A549 (cell line): ENCODE measurements at regions not wholly inside any gene's neighbourhood (a gene's known extent, or its start where the extent isn't known, plus 50 kb on each side); places are given as distances from the start of the nearest gene placed in this dataset.

Experiments
- ATAC-seq, 2 experiments: fragments of 200-7000 bp in 1 of 2; fragments of >200 bp in 1 of 2; cut with Nextera tagmentation in 1 of 2; cut with Tn5 transposase in 1 of 2; 3 replicates each; pipeline versions ENCODE4 v1.8.0 to v1.9.1; 2018 to 2020; ENCODE audit warnings: mild to moderate bottlenecking in 1 of 2, moderate library complexity in 1 of 2
- CTCF ChIA-PET: fragments of 300-600 bp; sonication (Branson Sonifier 250); formaldehyde crosslinking; extraction: SDS; loops from one replicate; lab custom pipeline; 2021; ENCODE audit warnings: antibody characterized with exemption, inconsistent platforms; lab: Yijun Ruan, JAX
- POLR2A ChIA-PET: fragments of 350-600 bp; formaldehyde crosslinking; extraction: SDS; loops from one replicate; lab custom pipeline; 2021; ENCODE audit warnings: antibody characterized with exemption, inconsistent platforms; lab: Yijun Ruan, JAX
- DNase-seq, 2 experiments: peaks; one replicate each; pipeline versions ENCODE4 v3.0.0 to v3.0.0-alpha.2; 2011 to 2016; ENCODE audit warnings: low read depth in 1 of 2, low spot score in 1 of 2
- FAIRE-seq: peaks from 2 replicates; lab custom pipeline; 2011; peaks lifted over from hg19 to GRCh38; lab: Jason Lieb, UNC
- H3K27ac ChIP-seq, 2 experiments: fragments of >200 bp; sonication (Bioruptor Twin); formaldehyde crosslinking; 3 replicates each; pipeline ENCODE4 v1.5.1; 2016 to 2017
- H3K4me1 ChIP-seq: fragments of >200 bp; sonication (Bioruptor Twin); formaldehyde crosslinking; 3 replicates; pipeline ENCODE4 v1.6.1; 2016
- H3K4me2 ChIP-seq: fragments of >200 bp; sonication (Bioruptor Twin); formaldehyde crosslinking; 3 replicates; pipeline ENCODE4 v1.6.1; 2016
- H3K4me3 ChIP-seq: fragments of >200 bp; sonication (Bioruptor Twin); formaldehyde crosslinking; 3 replicates; pipeline ENCODE4 v1.5.1; 2016
- H3K9me3 ChIP-seq: fragments of >200 bp; sonication (Bioruptor Twin); formaldehyde crosslinking; 3 replicates; pipeline ENCODE4 v1.6.1; 2016
- CTCF ChIP-seq: fragments of >200 bp; sonication (Bioruptor Twin); formaldehyde crosslinking; IDR thresholded peaks from 3 replicates; pipeline ENCODE4 v1.5.1; 2016
- ELK1 ChIP-seq: fragments of 150-350 bp; IDR thresholded peaks from 2 replicates; pipeline ENCODE4 v1.6.1; 2014; ENCODE audit warnings: low read depth, mild to moderate bottlenecking, low read length
- FOSB ChIP-seq: fragments of 250-450 bp; sonication (Bioruptor Pico); IDR thresholded peaks from 2 replicates; pipeline ENCODE4 v1.5.0; 2020; ENCODE audit warnings: mild to moderate bottlenecking, moderate library complexity
- FOSL2 ChIP-seq, 2 experiments: fragments of 450-650 bp in 1 of 2; fragments of >200 bp in 1 of 2; sonication (Bioruptor Twin) in 1 of 2; formaldehyde crosslinking; IDR thresholded peaks; 2 replicates each; pipeline versions ENCODE4 v1.5.0 to v1.6.1; 2016 to 2020; ENCODE audit warnings: mild to moderate bottlenecking in 1 of 2, moderate library complexity in 1 of 2
- HES2 ChIP-seq: fragments of >200 bp; sonication (Bioruptor Twin); formaldehyde crosslinking; IDR thresholded peaks from 2 replicates; pipeline ENCODE4 v1.6.1; 2016
- HEYL ChIP-seq: fragments of 250-450 bp; sonication (Bioruptor Pico); IDR thresholded peaks from 2 replicates; pipeline ENCODE4 v1.8.0; 2021; ENCODE audit warnings: mild to moderate bottlenecking, moderate library complexity
- HOXB5 ChIP-seq: fragments of 250-450 bp; sonication (Bioruptor Pico); IDR thresholded peaks from 2 replicates; pipeline ENCODE4 v1.5.0; 2020; ENCODE audit warnings: mild to moderate bottlenecking, moderate library complexity
- JUN ChIP-seq, 2 experiments: fragments of >200 bp; sonication (Bioruptor Twin); formaldehyde crosslinking; IDR thresholded peaks; 2 replicates in 1 of 2; 3 replicates in 1 of 2; pipeline ENCODE4 v1.6.1; 2016 to 2017
- JUNB ChIP-seq: fragments of >200 bp; sonication (Bioruptor Twin); formaldehyde crosslinking; IDR thresholded peaks from 2 replicates; pipeline ENCODE4 v1.6.1; 2016
- NFE2L2 ChIP-seq: fragments of 150-350 bp; conservative IDR thresholded peaks from 2 replicates; pipeline ENCODE4 v1.6.1; 2014; ENCODE audit warnings: low read length
- NR3C1 ChIP-seq: fragments of >200 bp; sonication (Bioruptor Twin); formaldehyde crosslinking; IDR thresholded peaks from 3 replicates; pipeline ENCODE4 v1.6.1; 2017
- PHF8 ChIP-seq: fragments of 200-600 bp; sonication (generic); IDR thresholded peaks from 2 replicates; pipeline ENCODE4 v1.6.1; 2016; ENCODE audit warnings: low read depth, mild to moderate bottlenecking, antibody characterized with exemption, moderate library complexity, borderline replicate concordance
- POLR2AphosphoS2 ChIP-seq: conservative IDR thresholded peaks from 2 replicates; pipeline ENCODE4 v1.6.1; 2012; ENCODE audit warnings: low read length, improper control_type of control experiment, inconsistent platforms
- RARB ChIP-seq: fragments of 250-450 bp; sonication (Bioruptor Pico); IDR thresholded peaks from 2 replicates; pipeline ENCODE4 v1.8.0; 2021; ENCODE audit warnings: mild to moderate bottlenecking, moderate library complexity
- RFX5 ChIP-seq: fragments of 450-650 bp; IDR thresholded peaks from 2 replicates; pipeline ENCODE4 v1.7.1; 2014; ENCODE audit warnings: antibody characterized with exemption, mild to moderate bottlenecking, moderate library complexity
- RNF2 ChIP-seq: fragments of 200-600 bp; sonication (generic); IDR thresholded peaks from 2 replicates; pipeline ENCODE4 v1.6.1; 2016; ENCODE audit warnings: low read depth, mild to moderate bottlenecking, antibody characterized with exemption, moderate library complexity, borderline replicate concordance
- TFCP2L1 ChIP-seq: fragments of 250-450 bp; sonication (Bioruptor Pico); IDR thresholded peaks from 2 replicates; pipeline ENCODE4 v1.5.0; 2021; ENCODE audit warnings: mild to moderate bottlenecking
- WGBS: methylation state at CpG from one replicate; pipeline ENCODE4 v1.1.6; 2017; ENCODE audit errors: missing lambda C conversion rate; 5-methylcytosine and 5-hydroxymethylcytosine counted together
- TF ChIP-seq, protein P1 (sequence below): fragments of >200 bp; sonication (Bioruptor Twin); formaldehyde crosslinking; IDR thresholded peaks from 3 replicates; pipeline ENCODE4 v1.6.1; 2016

GRCh38 chr2:6783238-6783614 is 82.5 kb downstream of the CMPK2 start:
- Histone ChIP-seq H3K9me3 (no peaks in the 10 kb centered on the region), H3K27ac (no peak overlapping the region), H3K4me3 (no peak overlapping the region), H3K4me1 (no peaks in the 10 kb centered on the region), H3K4me2 (no peak overlapping the region)
- ChIA-PET POLR2A (no interaction called here), CTCF (no interaction called here)
- no peak for DNase-seq
- FAIRE-seq: no peak
- WGBS: 3% methylated on average over 6 of the region's 6 CpGs
- no peak for ATAC-seq
- TF ChIP-seq NFE2L2: no peak
- no peak for TF ChIP-seq PHF8

DNA sequence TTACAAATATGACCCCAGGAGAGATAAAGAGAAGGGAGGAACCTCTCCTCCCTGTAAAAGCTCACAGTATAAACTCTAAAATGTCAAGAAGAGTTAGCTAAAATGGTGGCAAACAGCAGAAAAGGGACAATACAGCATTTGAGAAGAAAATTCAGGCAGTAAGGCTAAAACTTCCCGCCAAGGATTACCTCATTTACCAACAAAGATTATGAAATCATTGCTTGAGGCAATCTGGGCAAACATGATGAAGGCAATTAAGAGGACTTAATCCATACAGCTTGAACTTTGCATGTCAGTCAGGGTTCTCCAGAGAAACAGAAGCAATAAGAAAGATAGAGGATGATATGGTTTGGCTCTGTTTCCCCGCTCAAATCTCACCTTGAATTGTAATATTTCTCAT is 81.4 kb downstream of the CMPK2 start:
- ATAC-seq (no peak), DNase-seq (no peak), FAIRE-seq (no peak)
- no peaks in the 10 kb centered on the region for H3K9me3 ChIP-seq
- no peak overlapping the region for H3K27ac ChIP-seq
- ChIA-PET CTCF (interaction anchor here (2.8 kb wide), 1 partner anchor 10 kb away, joined by 19 read pairs; no protein-coding TSS in a partner anchor), POLR2A (no interaction called here)
- TF ChIP-seq FOSB (CRISPR knock-in tag) (no peak), RARB (CRISPR knock-in tag) (no peak), JUN (IDR thresholded peaks at IDR 0.05) (no peak), CTCF (no peak), FOSL2 (IDR thresholded peaks at IDR 0.05) (no peak), FOSL2 (CRISPR knock-in tag; IDR thresholded peaks at IDR 0.05) (no peak), HOXB5 (no peak), HES2 (no peak), ELK1 (no peak), NFE2L2 (no peak), HEYL (no peak), TFCP2L1 (no peak)
- TF ChIP-seq, protein P1, sequence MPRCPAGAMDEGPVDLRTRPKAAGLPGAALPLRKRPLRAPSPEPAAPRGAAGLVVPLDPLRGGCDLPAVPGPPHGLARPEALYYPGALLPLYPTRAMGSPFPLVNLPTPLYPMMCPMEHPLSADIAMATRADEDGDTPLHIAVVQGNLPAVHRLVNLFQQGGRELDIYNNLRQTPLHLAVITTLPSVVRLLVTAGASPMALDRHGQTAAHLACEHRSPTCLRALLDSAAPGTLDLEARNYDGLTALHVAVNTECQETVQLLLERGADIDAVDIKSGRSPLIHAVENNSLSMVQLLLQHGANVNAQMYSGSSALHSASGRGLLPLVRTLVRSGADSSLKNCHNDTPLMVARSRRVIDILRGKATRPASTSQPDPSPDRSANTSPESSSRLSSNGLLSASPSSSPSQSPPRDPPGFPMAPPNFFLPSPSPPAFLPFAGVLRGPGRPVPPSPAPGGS: no peak
- H3K4me3 ChIP-seq: no peak overlapping the region
- no peak overlapping the region for H3K4me2 ChIP-seq
- WGBS: 0% methylated on average over 2 of the region's 2 CpGs
- no peaks in the 10 kb centered on the region for H3K4me1 ChIP-seq

DNA sequence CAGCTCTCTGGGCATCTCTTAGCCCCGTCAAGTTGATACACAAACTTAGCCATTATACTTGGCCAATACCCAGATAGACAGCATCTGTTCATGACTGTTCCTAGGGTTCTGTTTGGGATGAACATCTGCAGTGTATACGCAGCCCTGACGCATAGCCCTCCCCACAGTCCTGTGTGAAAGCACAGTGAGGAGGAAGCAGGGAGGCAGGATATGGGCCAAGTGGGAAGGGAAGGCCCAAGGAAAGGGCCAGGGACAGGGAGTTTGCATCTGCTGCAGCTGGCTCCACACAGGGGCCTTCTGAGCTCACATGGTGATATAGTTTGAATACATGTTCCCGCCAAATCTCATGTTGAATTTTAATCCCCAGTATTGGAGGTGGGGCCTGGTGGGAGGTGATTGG is 80.2 kb downstream of the CMPK2 start:
- POLR2A ChIA-PET: no interaction called here
- WGBS: 43% methylated on average over 4 of the region's 4 CpGs
- Histone ChIP-seq H3K4me2 (no peak overlapping the region), H3K4me1 (no peaks in the 10 kb centered on the region), H3K27ac (no peak overlapping the region)
- no peak for FAIRE-seq
- CTCF ChIA-PET: interaction anchor here (2.8 kb wide), 1 partner anchor 11 kb away, joined by 19 read pairs; no protein-coding TSS in a partner anchor
- TF ChIP-seq NR3C1 (no peak), POLR2AphosphoS2 (no peak), FOSL2 (IDR thresholded peaks at IDR 0.05) (no peak), FOSL2 (CRISPR knock-in tag; IDR thresholded peaks at IDR 0.05) (no peak)
- TF ChIP-seq, all 56 proteins: peak for 0
- ATAC-seq: no peak
- no peak overlapping the region for H3K4me3 ChIP-seq
- no peaks in the 10 kb centered on the region for H3K9me3 ChIP-seq
- no peak for DNase-seq

GRCh38 chr2:6787376-6787775 is 78.3 kb downstream of the CMPK2 start:
- ATAC-seq (no peak), DNase-seq (no peak), FAIRE-seq (no peak)
- CTCF ChIA-PET: interaction anchor here (5.1 kb wide), 1 partner anchor 14 kb away, joined by 44 read pairs; no protein-coding TSS in a partner anchor
- no peak overlapping the region for H3K4me2 ChIP-seq
- H3K9me3 ChIP-seq: no peaks in the 10 kb centered on the region
- no peaks in the 10 kb centered on the region for H3K4me1 ChIP-seq
- no peak overlapping the region for H3K27ac ChIP-seq
- TF ChIP-seq JUNB (no peak), RNF2 (no peak), RFX5 (no peak), NR3C1 (no peak)
- TF ChIP-seq, all 56 proteins: peak for 0
- POLR2A ChIA-PET: no interaction called here
- 11% methylated on average over 1 of the region's 1 CpG for WGBS
- no peak overlapping the region for H3K4me3 ChIP-seq
